ENCODE measurements at regions not wholly inside any gene's neighbourhood (a gene's known extent, or its start where the extent isn't known, plus 50 kb on each side); places are given as distances from the start of the nearest gene placed in this dataset.
"Not testable (repeated sequence)": the region's sequence is repeated elsewhere in the genome, so short reads cannot be mapped to it uniquely, and the experiment has no call there.

DNA sequence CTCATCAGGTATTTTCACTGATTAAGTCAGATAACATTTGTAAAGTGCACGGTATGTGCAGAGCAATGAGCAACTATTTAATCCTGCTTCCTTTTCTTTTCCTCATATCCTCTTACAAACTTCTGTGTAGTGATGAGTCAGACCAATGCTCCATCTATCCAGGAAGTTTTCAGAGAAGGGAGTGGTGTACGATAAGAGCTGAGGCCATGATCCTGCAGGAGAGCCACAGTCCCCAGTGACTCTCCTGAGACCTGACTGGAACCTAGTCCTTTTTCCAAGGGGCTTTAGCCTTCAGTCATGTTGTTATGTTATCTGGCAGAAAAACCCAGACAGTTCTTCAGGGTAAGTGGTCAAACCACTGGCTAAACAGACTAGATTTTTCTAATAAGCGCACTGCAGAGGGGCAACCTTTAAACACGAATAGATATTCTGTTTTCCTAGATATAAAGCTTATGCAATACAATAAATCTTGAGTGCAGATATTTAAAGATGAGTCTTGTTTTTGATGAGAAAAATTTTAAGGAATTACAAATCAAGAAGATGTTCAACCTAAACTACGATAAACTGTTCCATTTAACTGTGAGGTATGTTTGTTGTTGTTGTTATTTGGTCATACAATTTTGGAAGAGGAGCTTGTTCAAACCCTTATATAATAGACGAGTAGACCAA, 110.5 kb upstream of the RAP2B start:
- DNase-seq, result no peak
- no peak overlapping the region for H3K4me3 ChIP-seq
- TF ChIP-seq, protein P1, sequence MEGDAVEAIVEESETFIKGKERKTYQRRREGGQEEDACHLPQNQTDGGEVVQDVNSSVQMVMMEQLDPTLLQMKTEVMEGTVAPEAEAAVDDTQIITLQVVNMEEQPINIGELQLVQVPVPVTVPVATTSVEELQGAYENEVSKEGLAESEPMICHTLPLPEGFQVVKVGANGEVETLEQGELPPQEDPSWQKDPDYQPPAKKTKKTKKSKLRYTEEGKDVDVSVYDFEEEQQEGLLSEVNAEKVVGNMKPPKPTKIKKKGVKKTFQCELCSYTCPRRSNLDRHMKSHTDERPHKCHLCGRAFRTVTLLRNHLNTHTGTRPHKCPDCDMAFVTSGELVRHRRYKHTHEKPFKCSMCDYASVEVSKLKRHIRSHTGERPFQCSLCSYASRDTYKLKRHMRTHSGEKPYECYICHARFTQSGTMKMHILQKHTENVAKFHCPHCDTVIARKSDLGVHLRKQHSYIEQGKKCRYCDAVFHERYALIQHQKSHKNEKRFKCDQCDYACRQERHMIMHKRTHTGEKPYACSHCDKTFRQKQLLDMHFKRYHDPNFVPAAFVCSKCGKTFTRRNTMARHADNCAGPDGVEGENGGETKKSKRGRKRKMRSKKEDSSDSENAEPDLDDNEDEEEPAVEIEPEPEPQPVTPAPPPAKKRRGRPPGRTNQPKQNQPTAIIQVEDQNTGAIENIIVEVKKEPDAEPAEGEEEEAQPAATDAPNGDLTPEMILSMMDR (IDR thresholded peaks at IDR 0.05), result no peak
- no peak for TF ChIP-seq POLR2A (IDR thresholded peaks at IDR 0.05)
- WGBS, 2 donors, result 39 to 42% methylated on average over 6 of the region's 6 CpGs
- H3K36me3 ChIP-seq, result no peaks in the 10 kb centered on the region
- peak overlapping the region; percentile 48 to 85 (median 80) for H3K27ac ChIP-seq
- H3K9me3 ChIP-seq, result no peaks in the 10 kb centered on the region
- H3K4me1 ChIP-seq, result peaks cover 10 to 25% (median 11%) of the 10 kb centered on the region in 3 donors
- intact Hi-C loops (cut with DNase I), result loop anchor here (5.0 kb wide), 1 partner anchor 111 kb away; the partner anchor contains the start of gene RAP2B
- H3K27me3 ChIP-seq, result no peaks in the 10 kb centered on the region

GRCh38 chr3:153052096-153052460, 109.9 kb upstream of the RAP2B start:
- H3K27ac ChIP-seq, result peak overlapping the region; percentile 48 to 85 (median 80)
- intact Hi-C loops (cut with DNase I), result loop anchor here (5.0 kb wide), 1 partner anchor 110 kb away; the partner anchor contains the start of gene RAP2B
- TF ChIP-seq, protein P1 (IDR thresholded peaks at IDR 0.05), result no peak
- no peak for TF ChIP-seq POLR2A (IDR thresholded peaks at IDR 0.05)
- H3K4me1 ChIP-seq, result peaks cover 10 to 25% (median 11%) of the 10 kb centered on the region in 3 donors
- no peaks in the 10 kb centered on the region for H3K36me3 ChIP-seq
- no peaks in the 10 kb centered on the region for H3K9me3 ChIP-seq
- 17 to 30% methylated on average over 4 of the region's 4 CpGs for WGBS, 2 donors
- H3K4me3 ChIP-seq, result no peak overlapping the region
- no peaks in the 10 kb centered on the region for H3K27me3 ChIP-seq
- no peak for DNase-seq

GRCh38 chr3:153055217-153055616, 106.8 kb upstream of the RAP2B start:
- H3K4me1 ChIP-seq, result peaks cover 11 to 35% (median 16%) of the 10 kb centered on the region in 3 donors
- no peak overlapping the region for H3K27ac ChIP-seq
- no peaks in the 10 kb centered on the region for H3K9me3 ChIP-seq
- H3K4me3 ChIP-seq, result no peak overlapping the region
- no peak for TF ChIP-seq POLR2A (IDR thresholded peaks at IDR 0.05)
- TF ChIP-seq, protein P1 (IDR thresholded peaks at IDR 0.05), result no peak
- no peaks in the 10 kb centered on the region for H3K27me3 ChIP-seq
- H3K36me3 ChIP-seq, result no peaks in the 10 kb centered on the region
- intact Hi-C loops (cut with DNase I), result no loop called here
- DNase-seq, result no peak
- 75 to 93% methylated on average over 5 of the region's 5 CpGs for whole genome bisulfite sequencing, 2 donors

DNA sequence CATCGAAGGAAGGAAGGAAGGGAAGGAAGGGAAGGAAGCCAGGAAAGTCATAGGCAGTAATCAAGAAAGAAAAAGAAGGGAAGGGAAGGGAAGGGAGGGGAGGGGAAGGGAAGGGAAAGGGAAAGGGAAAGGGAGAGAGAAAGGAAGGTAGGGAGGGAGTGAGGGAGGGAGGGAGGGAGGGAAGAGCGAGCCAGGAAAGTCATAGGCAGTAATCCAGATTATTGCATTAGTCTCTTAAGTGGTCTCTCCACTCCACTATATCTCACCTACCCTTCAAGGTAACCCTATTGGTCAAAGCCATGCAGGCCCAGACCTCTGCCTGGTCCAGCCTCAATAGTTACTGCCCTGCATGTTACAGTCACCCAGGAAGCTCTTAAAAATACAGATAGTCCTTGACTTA, 106.2 kb upstream of the RAP2B start:
- no peaks in the 10 kb centered on the region for H3K27me3 ChIP-seq
- no peaks in the 10 kb centered on the region for H3K9me3 ChIP-seq
- intact Hi-C loops (cut with DNase I), result no loop called here
- peaks cover 11 to 31% (median 16%) of the 10 kb centered on the region in 3 donors for H3K4me1 ChIP-seq
- no peak for DNase-seq
- WGBS, 2 donors, result 68 to 76% methylated on average over 2 of the region's 2 CpGs
- H3K4me3 ChIP-seq, result no peak overlapping the region
- H3K36me3 ChIP-seq, result no peaks in the 10 kb centered on the region
- TF ChIP-seq POLR2A (IDR thresholded peaks at IDR 0.05), result no peak
- TF ChIP-seq, protein P1 (IDR thresholded peaks at IDR 0.05), result no peak
- H3K27ac ChIP-seq, result no peak overlapping the region

GRCh38 chr3:153058031-153058688, 103.9 kb upstream of the RAP2B start:
- DNase-seq; intact Hi-C loops (cut with DNase I): not testable (repeated sequence)

More at GRCh38 chr3:153058031-153058688, 103.9 kb upstream of the RAP2B start:
- not testable (repeated sequence) for H3K27me3 ChIP-seq, H3K4me3 ChIP-seq, H3K36me3 ChIP-seq, H3K9me3 ChIP-seq
- Histone ChIP-seq H3K4me1 (peaks cover 0 to 18% (median 6%) of the 10 kb centered on the region in 3 donors), H3K27ac (peak overlapping the region; percentile 2 to 53 (median 24))
- 13 to 31% methylated on average over 6 of the region's 6 CpGs for WGBS, 2 donors
